OCI-LY7 (cell line): ENCODE measurements at regions not wholly inside any gene's neighbourhood (a gene's known extent, or its start where the extent isn't known, plus 50 kb on each side); places are given as distances from the start of the nearest gene placed in this dataset.

Experiments used
- EZH2phosphoT487 ChIP-seq: fragments of 200-600 bp; sonication (generic); IDR thresholded peaks from 2 replicates; pipeline ENCODE4 v1.6.1; 2018; ENCODE audit warnings: low read depth, borderline replicate concordance, mild to moderate bottlenecking, mixed run types, antibody characterized with exemption, low read length, moderate library complexity, mixed read lengths
- TF ChIP-seq, protein P1 (sequence below): fragments of 200-600 bp; sonication (generic); conservative IDR thresholded peaks from 2 replicates; pipeline ENCODE4 v1.5.1; 2014; ENCODE audit warnings: mild to moderate bottlenecking, antibody characterized with exemption, low read length, moderate library complexity, mixed read lengths

DNA sequence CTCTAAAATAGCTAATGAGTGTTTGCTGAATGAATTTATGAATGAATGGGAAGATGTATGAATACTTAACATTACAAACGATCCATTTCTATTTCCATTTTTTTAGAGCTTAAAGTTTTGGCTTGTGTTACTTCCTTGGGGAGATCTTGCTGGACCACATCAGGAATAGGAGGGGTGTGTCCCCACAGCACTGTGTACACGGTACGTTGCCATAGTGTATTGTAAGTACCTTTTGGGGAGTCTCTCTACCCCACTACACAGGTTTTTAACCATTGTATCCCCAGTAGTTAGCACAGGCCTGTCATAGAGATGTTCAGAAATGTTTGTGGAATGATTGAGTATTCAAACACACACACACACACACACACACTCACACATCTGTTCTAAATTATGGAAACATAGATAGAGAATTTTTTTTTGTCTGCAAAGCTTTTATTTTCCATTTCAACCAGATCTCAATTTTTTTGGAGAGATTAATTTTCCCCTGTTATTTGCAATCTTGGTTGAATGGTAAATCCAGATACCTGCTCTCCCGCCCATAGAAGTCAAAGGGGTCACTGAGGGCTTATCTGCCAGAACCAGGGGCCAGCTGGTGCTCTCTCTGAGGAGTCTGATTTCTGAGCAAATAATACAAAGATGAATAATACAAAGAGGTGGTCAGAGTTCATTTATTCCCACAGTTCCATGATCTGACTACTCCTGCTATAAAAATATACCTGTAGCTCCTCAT, 471.0 kb downstream of the INSC start:
- TF ChIP-seq, protein P1, sequence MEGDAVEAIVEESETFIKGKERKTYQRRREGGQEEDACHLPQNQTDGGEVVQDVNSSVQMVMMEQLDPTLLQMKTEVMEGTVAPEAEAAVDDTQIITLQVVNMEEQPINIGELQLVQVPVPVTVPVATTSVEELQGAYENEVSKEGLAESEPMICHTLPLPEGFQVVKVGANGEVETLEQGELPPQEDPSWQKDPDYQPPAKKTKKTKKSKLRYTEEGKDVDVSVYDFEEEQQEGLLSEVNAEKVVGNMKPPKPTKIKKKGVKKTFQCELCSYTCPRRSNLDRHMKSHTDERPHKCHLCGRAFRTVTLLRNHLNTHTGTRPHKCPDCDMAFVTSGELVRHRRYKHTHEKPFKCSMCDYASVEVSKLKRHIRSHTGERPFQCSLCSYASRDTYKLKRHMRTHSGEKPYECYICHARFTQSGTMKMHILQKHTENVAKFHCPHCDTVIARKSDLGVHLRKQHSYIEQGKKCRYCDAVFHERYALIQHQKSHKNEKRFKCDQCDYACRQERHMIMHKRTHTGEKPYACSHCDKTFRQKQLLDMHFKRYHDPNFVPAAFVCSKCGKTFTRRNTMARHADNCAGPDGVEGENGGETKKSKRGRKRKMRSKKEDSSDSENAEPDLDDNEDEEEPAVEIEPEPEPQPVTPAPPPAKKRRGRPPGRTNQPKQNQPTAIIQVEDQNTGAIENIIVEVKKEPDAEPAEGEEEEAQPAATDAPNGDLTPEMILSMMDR, result no peak
- TF ChIP-seq EZH2phosphoT487, result no peak
